Endodermal cell (in vitro differentiated cells): ENCODE measurements at regions not wholly inside any gene's neighbourhood (a gene's known extent, or its start where the extent isn't known, plus 50 kb on each side); places are given as distances from the start of the nearest gene placed in this dataset.
A peak's percentile ranks its signal among the peaks of the same experiment; 100 is the strongest.

Experiments used
- DNase-seq: peaks from one replicate; pipeline ENCODE4 v3.0.0-alpha.2; 2017
- H3K27ac ChIP-seq: 2 replicates; pipeline ENCODE4 v1.5.1; 2013; ENCODE audit warnings: mild to moderate bottlenecking, low read depth, low read length, moderate library complexity
- H3K27me3 ChIP-seq: 2 replicates; pipeline ENCODE4 v1.6.1; 2013; ENCODE audit warnings: mild to moderate bottlenecking, low read length, moderate library complexity; ENCODE audit not compliant: insufficient read depth, control insufficient read depth, poor library complexity, severe bottlenecking
- H3K36me3 ChIP-seq: 2 replicates; pipeline ENCODE4 v1.7.0; 2013; ENCODE audit warnings: mild to moderate bottlenecking, low read length, moderate library complexity; ENCODE audit not compliant: control insufficient read depth, insufficient read depth
- H3K4me1 ChIP-seq: one replicate; pipeline ENCODE4 v1.7.0; 2013; ENCODE audit warnings: low read length; ENCODE audit not compliant: control insufficient read depth, insufficient read depth
- H3K4me3 ChIP-seq: 2 replicates; pipeline ENCODE4 v1.5.1; 2013; ENCODE audit warnings: mild to moderate bottlenecking, low read length, moderate library complexity
- H3K9ac ChIP-seq: 2 replicates; pipeline ENCODE4 v1.6.1; 2013; ENCODE audit warnings: mild to moderate bottlenecking, low read length, moderate library complexity; ENCODE audit not compliant: poor library complexity, severe bottlenecking; ENCODE audit errors: extremely low read depth
- H3K9me3 ChIP-seq: 2 replicates; pipeline ENCODE4 v1.6.1; 2013; ENCODE audit warnings: mild to moderate bottlenecking, low read length, moderate library complexity; ENCODE audit not compliant: control insufficient read depth
- H3K27ac Mint-ChIP-seq: 2 replicates; pipeline ENCODE4 v1.8.0; 2020; ENCODE audit warnings: mixed read lengths
- H3K27me3 Mint-ChIP-seq: 2 replicates; pipeline ENCODE4 v1.8.0; 2021; ENCODE audit warnings: mild to moderate bottlenecking, mixed read lengths; ENCODE audit not compliant: insufficient read depth
- H3K36me3 Mint-ChIP-seq: 2 replicates; pipeline ENCODE4 v1.8.0; 2020; ENCODE audit warnings: low read depth, mixed read lengths
- H3K4me1 Mint-ChIP-seq: 2 replicates; pipeline ENCODE4 v1.8.0; 2020; ENCODE audit warnings: mixed read lengths
- H3K4me3 Mint-ChIP-seq: 2 replicates; pipeline ENCODE4 v1.8.0; 2020; ENCODE audit warnings: mild to moderate bottlenecking, moderate library complexity, mixed read lengths
- H3K9me3 Mint-ChIP-seq: 2 replicates; pipeline ENCODE4 v1.8.0; 2020; ENCODE audit warnings: mild to moderate bottlenecking, mixed read lengths
- CTCF ChIP-seq: fragments of 200-600 bp; sonication (generic); conservative IDR thresholded peaks from 2 replicates; pipeline ENCODE4 v1.5.0; 2021; ENCODE audit warnings: antibody characterized with exemption, mild to moderate bottlenecking
- WGBS, 2 experiments: methylation state at CpG; one replicate each; pipeline versions ENCODE4 v1.1.5 to v1.1.7; 2013; ENCODE audit warnings: missing lambda C conversion rate in 2 of 2, mixed read lengths in 1 of 2; ENCODE audit not compliant: insufficient coverage in 1 of 2, insufficient read length in 1 of 2; 5-methylcytosine and 5-hydroxymethylcytosine counted together

- Histone ChIP-seq H3K9me3 (peaks cover 28% of the 10 kb centered on the region), H3K9ac (no peak overlapping the region), H3K36me3 (no peaks in the 10 kb centered on the region), H3K4me1 (no peaks in the 10 kb centered on the region), H3K4me3 (no peak overlapping the region), H3K27me3 (no peaks in the 10 kb centered on the region), H3K27ac (no peak overlapping the region)
- no peak for DNase-seq
- no peaks in the 10 kb centered on the region for H3K36me3 Mint-ChIP-seq
- no peaks in the 10 kb centered on the region for H3K27me3 Mint-ChIP-seq
- no peak overlapping the region for H3K4me3 Mint-ChIP-seq
- peaks cover 30% of the 10 kb centered on the region for H3K9me3 Mint-ChIP-seq
- WGBS, 2 experiments, result 93% methylated on average over 3 of the region's 3 CpGs; no CpG with 5 or more reads in 1 of the 2 experiments
- H3K4me1 Mint-ChIP-seq, result peaks cover 2% of the 10 kb centered on the region
- no peak overlapping the region for H3K27ac Mint-ChIP-seq
- TF ChIP-seq CTCF, result no peak
Observed at GRCh38 chr3:152031321-152031720, 157.9 kb downstream of the SUCNR1 start.

GRCh38 chr3:152037297-152037696 lies 163.9 kb downstream of the SUCNR1 start:
- no peak for TF ChIP-seq CTCF
- 67 to 91% methylated on average over 1 to 2 of the region's 2 CpGs for WGBS, 2 experiments
- Histone ChIP-seq H3K9ac (no peak overlapping the region), H3K27me3 (no peaks in the 10 kb centered on the region), H3K9me3 (peaks cover 69% of the 10 kb centered on the region), H3K36me3 (no peaks in the 10 kb centered on the region), H3K27ac (no peak overlapping the region), H3K4me3 (peak overlapping the region; percentile 25), H3K4me1 (no peaks in the 10 kb centered on the region)
- Mint-ChIP-seq H3K4me3 (no peak overlapping the region), H3K36me3 (peaks cover 2% of the 10 kb centered on the region), H3K9me3 (peaks cover 71% of the 10 kb centered on the region), H3K27me3 (no peaks in the 10 kb centered on the region), H3K4me1 (no peaks in the 10 kb centered on the region), H3K27ac (no peak overlapping the region)
- DNase-seq, result no peak

GRCh38 chr3:152037953-152038352 lies 164.5 kb downstream of the SUCNR1 start:
- no peak overlapping the region for H3K4me3 Mint-ChIP-seq
- no peak for TF ChIP-seq CTCF
- H3K36me3 Mint-ChIP-seq, result peaks cover 2% of the 10 kb centered on the region
- H3K9ac ChIP-seq, result no peak overlapping the region
- H3K4me1 ChIP-seq, result no peaks in the 10 kb centered on the region
- H3K27me3 Mint-ChIP-seq, result no peaks in the 10 kb centered on the region
- DNase-seq, result no peak
- no peaks in the 10 kb centered on the region for H3K36me3 ChIP-seq
- H3K27ac ChIP-seq, result no peak overlapping the region
- peaks cover 70% of the 10 kb centered on the region for H3K9me3 Mint-ChIP-seq
- H3K27ac Mint-ChIP-seq, result no peak overlapping the region
- H3K4me1 Mint-ChIP-seq, result no peaks in the 10 kb centered on the region
- H3K4me3 ChIP-seq, result no peak overlapping the region
- H3K27me3 ChIP-seq, result no peaks in the 10 kb centered on the region
- H3K9me3 ChIP-seq, result peaks cover 68% of the 10 kb centered on the region
